CD4-positive, alpha-beta memory T cell (primary cell): ENCODE measurements at regions not wholly inside any gene's neighbourhood (a gene's known extent, or its start where the extent isn't known, plus 50 kb on each side); places are given as distances from the start of the nearest gene placed in this dataset.

Source experiments
- CTCF ChIA-PET: fragments of 350-600 bp; sonication (Branson Sonifier 250); formaldehyde crosslinking; loops from one replicate; lab custom pipeline; 2021; ENCODE audit warnings: inconsistent platforms; ENCODE audit not compliant: partially characterized antibody; lab: Charles Lee
- POLR2A ChIA-PET: fragments of 350-600 bp; sonication (Branson Sonifier 250); formaldehyde crosslinking; loops from one replicate; lab custom pipeline; 2021; ENCODE audit not compliant: partially characterized antibody; lab: Charles Lee
- DNase-seq, 5 donors: peaks; one replicate each; pipeline versions ENCODE4 v3.0.0 to v3.0.0-alpha.2; 2020 to 2022; ENCODE audit warnings: mixed read lengths in 1 of 5
- H3K27ac ChIP-seq: one replicate; pipeline ENCODE4 v1.7.0; 2013; ENCODE audit warnings: low read depth, low read length
- H3K27me3 ChIP-seq: 2 replicates; pipeline ENCODE4 v1.7.0; 2013; ENCODE audit warnings: mild to moderate bottlenecking, low read length, moderate library complexity; ENCODE audit not compliant: insufficient read depth
- H3K36me3 ChIP-seq: 2 replicates; pipeline ENCODE4 v1.7.0; 2013; ENCODE audit warnings: mild to moderate bottlenecking, low read length, moderate library complexity; ENCODE audit not compliant: insufficient read depth
- H3K4me1 ChIP-seq: 2 replicates; pipeline ENCODE4 v1.7.0; 2013; ENCODE audit warnings: mild to moderate bottlenecking, low read length, moderate library complexity; ENCODE audit not compliant: insufficient read depth
- H3K4me3 ChIP-seq, 2 donors: one replicate each; pipeline ENCODE4 v1.7.0; 2013; ENCODE audit warnings: low read length in 2 of 2, mild to moderate bottlenecking in 1 of 2
- H3K9me3 ChIP-seq, 2 donors: one replicate each; pipeline ENCODE4 v1.7.0; 2013; ENCODE audit warnings: low read length in 2 of 2, control low read depth in 1 of 2; ENCODE audit not compliant: control insufficient read depth in 1 of 2
- H3K27ac Mint-ChIP-seq, 7 donors: one replicate each; pipeline ENCODE4 v1.8.0; 2020 to 2021; ENCODE audit warnings: mixed read lengths in 7 of 7, mild to moderate bottlenecking in 6 of 7, inconsistent platforms in 3 of 7, moderate library complexity in 3 of 7
- H3K27me3 Mint-ChIP-seq, 2 donors: one replicate each; pipeline ENCODE4 v1.8.0; 2020 to 2021; ENCODE audit warnings: mixed read lengths in 2 of 2
- H3K36me3 Mint-ChIP-seq, 2 donors: one replicate each; pipeline ENCODE4 v1.8.0; 2020 to 2021; ENCODE audit warnings: mixed read lengths in 2 of 2, inconsistent platforms in 1 of 2, mild to moderate bottlenecking in 1 of 2
- H3K4me1 Mint-ChIP-seq, 4 donors: one replicate each; pipeline ENCODE4 v1.8.0; 2020 to 2021; ENCODE audit warnings: mixed read lengths in 4 of 4, mild to moderate bottlenecking in 1 of 4
- H3K4me3 Mint-ChIP-seq, 8 donors: one replicate each; pipeline ENCODE4 v1.8.0; 2020 to 2021; ENCODE audit warnings: mixed read lengths in 8 of 8, mild to moderate bottlenecking in 7 of 8, moderate library complexity in 6 of 8, inconsistent platforms in 3 of 8
- H3K9me3 Mint-ChIP-seq, 8 donors: one replicate each; pipeline ENCODE4 v1.8.0; 2020 to 2021; ENCODE audit warnings: mixed read lengths in 8 of 8, mild to moderate bottlenecking in 5 of 8, inconsistent platforms in 3 of 8, moderate library complexity in 1 of 8
- intact Hi-C: fragments of 100-400 bp; cut with micrococcal nuclease; formaldehyde crosslinking; loops from one replicate; pipeline ENCODE4 v1.15.1; 2023

GRCh38 chr2:215833531-215834162 lies 179.7 kb downstream of the MREG start:
- DNase-seq, result no peak
- H3K4me1 ChIP-seq, result no peaks in the 10 kb centered on the region
- Mint-ChIP-seq H3K4me3 (no peak overlapping the region), H3K36me3 (no peaks in the 10 kb centered on the region), H3K4me1 (peaks cover 0 to 2% (median under 1%) of the 10 kb centered on the region in 4 donors), H3K27ac (no peak overlapping the region), H3K9me3 (no peaks in the 10 kb centered on the region), H3K27me3 (peaks cover 0 to 3% of the 10 kb centered on the region in 2 donors)
- no peak overlapping the region for H3K27ac ChIP-seq
- no peaks in the 10 kb centered on the region for H3K36me3 ChIP-seq
- H3K4me3 ChIP-seq, result no peak overlapping the region
- POLR2A ChIA-PET, result no interaction called here
- no peaks in the 10 kb centered on the region for H3K9me3 ChIP-seq
- CTCF ChIA-PET, result no interaction called here
- H3K27me3 ChIP-seq, result no peaks in the 10 kb centered on the region
- intact Hi-C loops, result no loop called here

DNA sequence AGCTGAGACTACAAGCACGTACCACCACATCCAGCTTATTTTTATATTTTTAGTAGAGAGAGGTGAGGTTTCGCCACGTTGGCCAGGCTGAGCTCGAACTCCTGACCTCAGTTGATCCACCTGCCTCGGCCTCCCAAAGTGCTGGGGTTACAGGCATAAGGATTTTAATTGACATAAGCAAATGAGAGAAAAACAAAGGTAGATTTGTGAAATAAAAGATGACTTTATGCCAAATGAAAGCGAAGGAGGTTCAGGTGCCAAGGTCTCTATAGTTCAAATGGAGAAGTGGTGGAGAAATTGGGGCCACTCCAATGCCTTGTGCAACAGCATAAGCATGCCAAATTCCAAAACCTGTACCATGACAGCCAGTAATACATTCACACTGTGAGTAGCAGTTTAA lies 180.6 kb downstream of the MREG start:
- H3K4me3 ChIP-seq, result no peak overlapping the region
- CTCF ChIA-PET, result no interaction called here
- Mint-ChIP-seq H3K9me3 (no peaks in the 10 kb centered on the region), H3K36me3 (no peaks in the 10 kb centered on the region), H3K27ac (no peak overlapping the region), H3K4me1 (peaks cover 0 to 4% (median 1%) of the 10 kb centered on the region in 4 donors), H3K27me3 (peaks cover 0 to 2% of the 10 kb centered on the region in 2 donors), H3K4me3 (no peak overlapping the region)
- H3K4me1 ChIP-seq, result no peaks in the 10 kb centered on the region
- intact Hi-C loops, result no loop called here
- no peak overlapping the region for H3K27ac ChIP-seq
- no peak for DNase-seq
- no peaks in the 10 kb centered on the region for H3K9me3 ChIP-seq
- no peaks in the 10 kb centered on the region for H3K27me3 ChIP-seq
- H3K36me3 ChIP-seq, result no peaks in the 10 kb centered on the region
- POLR2A ChIA-PET, result no interaction called here

- Mint-ChIP-seq H3K4me3 (no peak overlapping the region), H3K27me3 (peaks cover 0 to 2% of the 10 kb centered on the region in 2 donors), H3K36me3 (no peaks in the 10 kb centered on the region), H3K4me1 (peaks cover 0 to 4% (median 1%) of the 10 kb centered on the region in 4 donors), H3K27ac (no peak overlapping the region), H3K9me3 (no peaks in the 10 kb centered on the region)
- intact Hi-C loops, result no loop called here
- Histone ChIP-seq H3K4me3 (no peak overlapping the region), H3K36me3 (no peaks in the 10 kb centered on the region), H3K9me3 (no peaks in the 10 kb centered on the region), H3K4me1 (no peaks in the 10 kb centered on the region), H3K27ac (no peak overlapping the region), H3K27me3 (no peaks in the 10 kb centered on the region)
- DNase-seq, result no peak
- ChIA-PET CTCF (no interaction called here), POLR2A (no interaction called here)
These were observed 181.9 kb downstream of the MREG start for GRCh38 chr2:215831296-215831913.

DNA sequence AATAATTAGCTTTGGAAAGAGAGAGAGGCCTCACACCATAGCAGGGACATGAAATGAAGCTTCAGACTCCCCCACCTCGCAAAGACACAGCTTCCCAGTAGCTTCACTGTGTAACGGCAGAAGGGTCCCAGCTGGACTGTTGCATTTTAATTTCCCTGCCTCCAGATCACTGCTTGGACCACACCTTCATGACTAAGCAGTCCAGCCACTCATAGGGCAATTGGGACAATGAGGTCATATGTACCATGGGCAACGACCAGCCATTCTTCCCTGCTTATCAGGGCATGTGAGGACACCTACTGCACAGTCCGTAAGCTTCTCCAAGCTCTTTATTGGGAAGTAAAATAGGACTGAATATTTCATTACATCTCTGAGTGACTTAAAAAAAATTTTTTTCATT lies 183.0 kb downstream of the MREG start:
- Mint-ChIP-seq H3K4me1 (peaks cover 0 to 4% (median 1%) of the 10 kb centered on the region in 4 donors), H3K27me3 (no peaks in the 10 kb centered on the region), H3K36me3 (no peaks in the 10 kb centered on the region), H3K4me3 (no peak overlapping the region), H3K27ac (no peak overlapping the region), H3K9me3 (no peaks in the 10 kb centered on the region)
- intact Hi-C loops, result no loop called here
- H3K4me1 ChIP-seq, result no peaks in the 10 kb centered on the region
- no peaks in the 10 kb centered on the region for H3K36me3 ChIP-seq
- no peak for DNase-seq
- ChIA-PET CTCF (interaction anchor here (0.8 to 1.0 kb wide), 3 partner anchors 11 to 377 kb away, joined by 3 to 4 read pairs (median 3); no protein-coding TSS in a partner anchor), POLR2A (no interaction called here)
- H3K27me3 ChIP-seq, result no peaks in the 10 kb centered on the region
- no peak overlapping the region for H3K27ac ChIP-seq
- H3K9me3 ChIP-seq, result no peaks in the 10 kb centered on the region
- H3K4me3 ChIP-seq, result no peak overlapping the region

- Histone ChIP-seq H3K27ac (no peak overlapping the region), H3K4me1 (no peaks in the 10 kb centered on the region), H3K27me3 (no peaks in the 10 kb centered on the region), H3K9me3 (no peaks in the 10 kb centered on the region), H3K4me3 (no peak overlapping the region), H3K36me3 (no peaks in the 10 kb centered on the region)
- intact Hi-C loops, result no loop called here
- POLR2A ChIA-PET, result no interaction called here
- Mint-ChIP-seq H3K9me3 (peaks cover 0 to 3% (median 0%) of the 10 kb centered on the region in 8 donors), H3K4me1 (peaks cover 0 to 4% (median 1%) of the 10 kb centered on the region in 4 donors), H3K27me3 (no peaks in the 10 kb centered on the region), H3K27ac (no peak overlapping the region), H3K4me3 (no peak overlapping the region), H3K36me3 (no peaks in the 10 kb centered on the region)
- no peak for DNase-seq
- CTCF ChIA-PET, result no interaction called here
These were observed 184.1 kb downstream of the MREG start for GRCh38 chr2:215829261-215829660.

DNA sequence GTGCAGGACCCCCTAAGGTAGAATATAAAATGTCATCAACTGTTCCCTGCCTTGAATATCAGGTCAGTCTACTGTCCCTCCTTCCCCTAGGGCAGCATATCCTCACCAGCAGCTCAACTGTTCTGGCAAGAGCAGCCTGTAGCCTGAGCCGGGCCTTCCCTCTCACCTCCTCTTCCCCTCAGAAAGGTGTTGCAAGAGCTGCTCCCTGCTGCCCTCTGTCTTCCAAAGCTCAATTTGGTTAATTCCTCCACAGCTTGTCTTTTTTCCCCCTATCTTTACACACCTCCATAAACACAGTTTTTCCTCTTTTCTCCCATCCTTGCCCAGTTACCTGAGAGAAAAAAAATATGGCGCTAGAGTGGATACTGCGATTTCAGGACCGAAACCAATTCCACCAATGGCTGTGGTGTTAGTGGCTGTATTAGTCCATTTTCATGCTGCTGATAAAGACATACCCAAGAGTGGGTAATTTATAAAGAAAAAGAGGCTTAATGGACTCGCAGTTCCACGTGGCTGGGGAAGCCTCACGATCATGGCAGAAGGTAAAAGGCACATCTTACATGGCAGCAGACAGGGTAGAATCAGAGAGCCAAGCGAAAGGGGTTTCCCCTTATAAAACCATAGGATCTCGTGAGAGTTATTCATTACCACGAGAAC lies 184.7 kb downstream of the MREG start:
- CTCF ChIA-PET, result interaction anchor here (1.4 kb wide), 1 partner anchor 14 kb away, joined by 3 read pairs; no protein-coding TSS in a partner anchor
- H3K27ac Mint-ChIP-seq, result no peak overlapping the region
- DNase-seq, result peak in 4 of 5 donors; percentile 18 to 36 (median 28)

GRCh38 chr2:215826838-215827441 lies 186.4 kb downstream of the MREG start:
- DNase-seq, result no peak
- H3K27me3 Mint-ChIP-seq, result no peaks in the 10 kb centered on the region
- CTCF ChIA-PET, result interaction anchor here (0.9 kb wide), 1 partner anchor 372 kb away, joined by 4 read pairs; no protein-coding TSS in a partner anchor
- H3K27ac Mint-ChIP-seq, result no peak overlapping the region
- no peak overlapping the region for H3K4me3 ChIP-seq
- H3K9me3 ChIP-seq, result no peaks in the 10 kb centered on the region
- H3K36me3 ChIP-seq, result no peaks in the 10 kb centered on the region
- no peak overlapping the region for H3K27ac ChIP-seq
- H3K36me3 Mint-ChIP-seq, result no peaks in the 10 kb centered on the region
- intact Hi-C loops, result no loop called here
- POLR2A ChIA-PET, result no interaction called here
- peaks cover 0 to 4% (median 1%) of the 10 kb centered on the region in 4 donors for H3K4me1 Mint-ChIP-seq
- no peaks in the 10 kb centered on the region for H3K4me1 ChIP-seq
- no peaks in the 10 kb centered on the region for H3K27me3 ChIP-seq
- peaks cover 0 to 4% (median 0%) of the 10 kb centered on the region in 8 donors for H3K9me3 Mint-ChIP-seq
- no peak overlapping the region for H3K4me3 Mint-ChIP-seq

More for the DNA sequence above, 184.7 kb downstream of the MREG start:
- Histone ChIP-seq H3K36me3 (no peaks in the 10 kb centered on the region), H3K4me1 (no peaks in the 10 kb centered on the region), H3K27me3 (no peaks in the 10 kb centered on the region), H3K9me3 (no peaks in the 10 kb centered on the region), H3K4me3 (no peak overlapping the region), H3K27ac (no peak overlapping the region)
- H3K36me3 Mint-ChIP-seq, result no peaks in the 10 kb centered on the region
- POLR2A ChIA-PET, result no interaction called here
- no peaks in the 10 kb centered on the region for H3K27me3 Mint-ChIP-seq
- peaks cover 0 to 3% (median 0%) of the 10 kb centered on the region in 8 donors for H3K9me3 Mint-ChIP-seq
- no peak overlapping the region for H3K4me3 Mint-ChIP-seq
- intact Hi-C loops, result no loop called here
- peaks cover 0 to 4% (median 1%) of the 10 kb centered on the region in 4 donors for H3K4me1 Mint-ChIP-seq
